Effector CD4-positive, alpha-beta T cell (primary cell): ENCODE measurements at regions not wholly inside any gene's neighbourhood (a gene's known extent, or its start where the extent isn't known, plus 50 kb on each side); places are given as distances from the start of the nearest gene placed in this dataset.

Source experiments
- DNase-seq: peaks from one replicate; pipeline ENCODE4 v3.0.0-alpha.2; 2020

- DNase-seq = no peak
Observed at GRCh38 chr15:62447742-62448141, 282.7 kb upstream of the C2CD4B start.

GRCh38 chr15:62449638-62450037 is 284.6 kb upstream of the C2CD4B start:
- no peak for DNase-seq

GRCh38 chr15:62450061-62450460 is 285.0 kb upstream of the C2CD4B start:
- DNase-seq = no peak

- DNase-seq = no peak
Observed at GRCh38 chr15:62452026-62452425, 286.9 kb upstream of the C2CD4B start.

- no peak for DNase-seq
Observed at GRCh38 chr15:62452667-62453066, 287.6 kb upstream of the C2CD4B start.

GRCh38 chr15:62453375-62453774 is 288.3 kb upstream of the C2CD4B start:
- no peak for DNase-seq

GRCh38 chr15:62453981-62454380 is 288.9 kb upstream of the C2CD4B start:
- DNase-seq = no peak

- no peak for DNase-seq
Observed at GRCh38 chr15:62454567-62455172, 289.6 kb upstream of the C2CD4B start.

GRCh38 chr15:62455441-62455921 is 290.4 kb upstream of the C2CD4B start:
- DNase-seq = no peak

GRCh38 chr15:62456011-62456920 is 291.2 kb upstream of the C2CD4B start:
- no peak for DNase-seq

GRCh38 chr15:62457100-62457499 is 292.0 kb upstream of the C2CD4B start:
- no peak for DNase-seq

GRCh38 chr15:62459875-62460274 is 294.8 kb upstream of the C2CD4B start:
- no peak for DNase-seq

- DNase-seq = no peak
Observed at GRCh38 chr15:62462268-62462667, 297.2 kb upstream of the C2CD4B start.

GRCh38 chr15:62462721-62463120 is 297.6 kb upstream of the C2CD4B start:
- no peak for DNase-seq

- no peak for DNase-seq
Observed at GRCh38 chr15:62464705-62465104, 299.6 kb upstream of the C2CD4B start.

- DNase-seq = no peak
Observed at GRCh38 chr15:62465173-62465572, 300.1 kb upstream of the C2CD4B start.

GRCh38 chr15:62469478-62469873 is 304.4 kb upstream of the C2CD4B start:
- no peak for DNase-seq

GRCh38 chr15:62469874-62470688 is 305.0 kb upstream of the C2CD4B start:
- DNase-seq = no peak

- DNase-seq = no peak
Observed at GRCh38 chr15:62472616-62473299, 307.7 kb upstream of the C2CD4B start.

GRCh38 chr15:62474021-62474770 is 309.1 kb upstream of the C2CD4B start:
- no peak for DNase-seq

- DNase-seq = no peak
Observed at GRCh38 chr15:62474771-62475124, 309.7 kb upstream of the C2CD4B start.

- no peak for DNase-seq
Observed at GRCh38 chr15:62475591-62475990, 310.5 kb upstream of the C2CD4B start.
